K562 (cell line): ENCODE measurements at regions not wholly inside any gene's neighbourhood (a gene's known extent, or its start where the extent isn't known, plus 50 kb on each side); places are given as distances from the start of the nearest gene placed in this dataset.
A peak's percentile ranks its signal among the peaks of the same experiment; 100 is the strongest.

Experiments
- ARNT ChIP-seq, 2 experiments: fragments of 450-650 bp; IDR thresholded peaks; 2 replicates each; pipeline ENCODE4 v1.6.1; 2016; ENCODE audit warnings: mild to moderate bottlenecking in 1 of 2
- CBFA2T2 ChIP-seq: fragments of 450-650 bp; conservative IDR thresholded peaks from 2 replicates; pipeline ENCODE4 v1.6.1; 2017; ENCODE audit warnings: mild to moderate bottlenecking
- CCNT2 ChIP-seq: IDR thresholded peaks from 2 replicates; pipeline ENCODE4 v1.6.1; 2011; ENCODE audit warnings: borderline replicate concordance, low read depth, mild to moderate bottlenecking, moderate library complexity, mixed read lengths, low read length; ENCODE audit not compliant: insufficient read length; ENCODE audit errors: extremely low read depth
- DDX20 ChIP-seq: fragments of 450-650 bp; IDR thresholded peaks from 2 replicates; pipeline ENCODE4 v1.6.1; 2016; ENCODE audit warnings: missing genetic modification characterization, low read depth, mild to moderate bottlenecking, missing compliant biosample characterization, moderate library complexity
- HIVEP1 ChIP-seq: fragments of 250-450 bp; sonication (Bioruptor Pico); IDR thresholded peaks from 2 replicates; pipeline ENCODE4 v1.4.0; 2020; ENCODE audit warnings: mild to moderate bottlenecking
- IRF1 ChIP-seq: sonication (generic); formaldehyde crosslinking; IDR thresholded peaks from 2 replicates; pipeline ENCODE4 v1.8.0; 2022; ENCODE audit warnings: missing genetic modification reagents, mild to moderate bottlenecking, borderline replicate concordance
- IRF2 ChIP-seq: sonication (generic); formaldehyde crosslinking; IDR thresholded peaks from 2 replicates; pipeline ENCODE4 v1.8.1; 2022; ENCODE audit warnings: mild to moderate bottlenecking, missing genetic modification reagents
- MYNN ChIP-seq, 2 experiments: sonication (generic); formaldehyde crosslinking in 1 of 2; IDR thresholded peaks; 2 replicates each; pipeline versions ENCODE4 v1.5.0 to v1.6.1; 2016 to 2020; ENCODE audit warnings: antibody characterized with exemption in 1 of 2, missing genetic modification reagents in 1 of 2
- NBN ChIP-seq: fragments of 450-650 bp; IDR thresholded peaks from 2 replicates; pipeline ENCODE4 v1.6.1; 2016; ENCODE audit warnings: low read depth, mild to moderate bottlenecking
- NCOR1 ChIP-seq: fragments of 450-650 bp; IDR thresholded peaks from 2 replicates; pipeline ENCODE4 v1.6.1; 2016; ENCODE audit warnings: mild to moderate bottlenecking, moderate library complexity
- NELFE ChIP-seq: IDR thresholded peaks from 2 replicates; pipeline ENCODE4 v1.6.1; 2011; ENCODE audit warnings: mild to moderate bottlenecking; ENCODE audit not compliant: insufficient read depth, insufficient read length
- NUFIP1 ChIP-seq: fragments of 450-650 bp; IDR thresholded peaks from 2 replicates; pipeline ENCODE4 v1.6.1; 2018; ENCODE audit not compliant: partially characterized antibody
- STAT5B ChIP-seq: fragments of 250-450 bp; sonication (Bioruptor Pico); IDR thresholded peaks from 2 replicates; pipeline ENCODE4 v1.8.0; 2021; ENCODE audit warnings: mild to moderate bottlenecking, inconsistent platforms
- TAL1 ChIP-seq: fragments of 450-650 bp; IDR thresholded peaks from 2 replicates; pipeline ENCODE4 v1.6.1; 2016; ENCODE audit warnings: mild to moderate bottlenecking
- U2AF1 ChIP-seq: fragments of 200-400 bp; formaldehyde crosslinking; optimal IDR thresholded peaks from 2 replicates; pipeline ENCODE3; 2017; ENCODE audit warnings: mild to moderate bottlenecking, low read depth, low read length, moderate library complexity
- YBX1 ChIP-seq: fragments of 450-650 bp; IDR thresholded peaks from 2 replicates; pipeline ENCODE4 v1.7.1; 2016; ENCODE audit warnings: mild to moderate bottlenecking
- ZC3H11A ChIP-seq: IDR thresholded peaks from 2 replicates; pipeline ENCODE4 v1.6.1; 2012; ENCODE audit warnings: low read depth, low read length, improper control_type of control experiment
- TF ChIP-seq, protein P1 (sequence below): fragments of 250-450 bp; sonication (Bioruptor Pico); IDR thresholded peaks from 2 replicates; pipeline ENCODE4 v1.8.0; 2021; ENCODE audit warnings: mild to moderate bottlenecking, moderate library complexity
- TF ChIP-seq, protein P2 (sequence below): fragments of 250-450 bp; sonication (Bioruptor Pico); IDR thresholded peaks from 2 replicates; pipeline ENCODE4 v1.8.0; 2021; ENCODE audit warnings: borderline replicate concordance, mild to moderate bottlenecking, moderate library complexity; ENCODE audit not compliant: poor library complexity, severe bottlenecking
- TF ChIP-seq, protein P3 (sequence below): fragments of 200-800 bp; sonication (Bioruptor generic); IDR thresholded peaks from 2 replicates; pipeline ENCODE4 v1.6.1; 2017; ENCODE audit warnings: missing genetic modification characterization, missing compliant biosample characterization
- TF ChIP-seq, protein P4 (sequence below): fragments of 450-650 bp; IDR thresholded peaks from 2 replicates; pipeline ENCODE4 v1.6.1; 2016; ENCODE audit warnings: mild to moderate bottlenecking

GRCh38 chr21:38088916-38089762 is 167.7 kb upstream of the KCNJ15 start (continued):
- TF ChIP-seq IRF2 (CRISPR knock-in tag) (no peak), ZC3H11A (no peak), MYNN (IDR thresholded peaks at IDR 0.05) (no peak), MYNN (CRISPR knock-in tag; IDR thresholded peaks at IDR 0.05) (no peak), U2AF1 (no peak), CBFA2T2 (peak; percentile 25; the same call in 1 of the 2 replicates), NCOR1 (no peak), ARNT (IDR thresholded peaks at IDR 0.05) (no peak; a peak in 1 of 4 replicates), NELFE (no peak), NBN (no peak), IRF1 (CRISPR knock-in tag) (no peak), YBX1 (no peak), HIVEP1 (CRISPR knock-in tag) (no peak), TAL1 (peak; percentile 31; the same call in 1 of the 2 replicates), CCNT2 (no peak), STAT5B (CRISPR knock-in tag) (no peak), DDX20 (no peak), NUFIP1 (no peak)
- TF ChIP-seq, protein P1, sequence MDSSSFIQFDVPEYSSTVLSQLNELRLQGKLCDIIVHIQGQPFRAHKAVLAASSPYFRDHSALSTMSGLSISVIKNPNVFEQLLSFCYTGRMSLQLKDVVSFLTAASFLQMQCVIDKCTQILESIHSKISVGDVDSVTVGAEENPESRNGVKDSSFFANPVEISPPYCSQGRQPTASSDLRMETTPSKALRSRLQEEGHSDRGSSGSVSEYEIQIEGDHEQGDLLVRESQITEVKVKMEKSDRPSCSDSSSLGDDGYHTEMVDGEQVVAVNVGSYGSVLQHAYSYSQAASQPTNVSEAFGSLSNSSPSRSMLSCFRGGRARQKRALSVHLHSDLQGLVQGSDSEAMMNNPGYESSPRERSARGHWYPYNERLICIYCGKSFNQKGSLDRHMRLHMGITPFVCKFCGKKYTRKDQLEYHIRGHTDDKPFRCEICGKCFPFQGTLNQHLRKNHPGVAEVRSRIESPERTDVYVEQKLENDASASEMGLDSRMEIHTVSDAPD (CRISPR knock-in tag) = no peak
- TF ChIP-seq, protein P2, sequence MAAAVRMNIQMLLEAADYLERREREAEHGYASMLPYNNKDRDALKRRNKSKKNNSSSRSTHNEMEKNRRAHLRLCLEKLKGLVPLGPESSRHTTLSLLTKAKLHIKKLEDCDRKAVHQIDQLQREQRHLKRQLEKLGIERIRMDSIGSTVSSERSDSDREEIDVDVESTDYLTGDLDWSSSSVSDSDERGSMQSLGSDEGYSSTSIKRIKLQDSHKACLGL (CRISPR knock-in tag) = no peak
- TF ChIP-seq, protein P3, sequence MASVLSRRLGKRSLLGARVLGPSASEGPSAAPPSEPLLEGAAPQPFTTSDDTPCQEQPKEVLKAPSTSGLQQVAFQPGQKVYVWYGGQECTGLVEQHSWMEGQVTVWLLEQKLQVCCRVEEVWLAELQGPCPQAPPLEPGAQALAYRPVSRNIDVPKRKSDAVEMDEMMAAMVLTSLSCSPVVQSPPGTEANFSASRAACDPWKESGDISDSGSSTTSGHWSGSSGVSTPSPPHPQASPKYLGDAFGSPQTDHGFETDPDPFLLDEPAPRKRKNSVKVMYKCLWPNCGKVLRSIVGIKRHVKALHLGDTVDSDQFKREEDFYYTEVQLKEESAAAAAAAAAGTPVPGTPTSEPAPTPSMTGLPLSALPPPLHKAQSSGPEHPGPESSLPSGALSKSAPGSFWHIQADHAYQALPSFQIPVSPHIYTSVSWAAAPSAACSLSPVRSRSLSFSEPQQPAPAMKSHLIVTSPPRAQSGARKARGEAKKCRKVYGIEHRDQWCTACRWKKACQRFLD = peak; percentile 40; the same call in 1 of the 2 replicates
- TF ChIP-seq, protein P4, sequence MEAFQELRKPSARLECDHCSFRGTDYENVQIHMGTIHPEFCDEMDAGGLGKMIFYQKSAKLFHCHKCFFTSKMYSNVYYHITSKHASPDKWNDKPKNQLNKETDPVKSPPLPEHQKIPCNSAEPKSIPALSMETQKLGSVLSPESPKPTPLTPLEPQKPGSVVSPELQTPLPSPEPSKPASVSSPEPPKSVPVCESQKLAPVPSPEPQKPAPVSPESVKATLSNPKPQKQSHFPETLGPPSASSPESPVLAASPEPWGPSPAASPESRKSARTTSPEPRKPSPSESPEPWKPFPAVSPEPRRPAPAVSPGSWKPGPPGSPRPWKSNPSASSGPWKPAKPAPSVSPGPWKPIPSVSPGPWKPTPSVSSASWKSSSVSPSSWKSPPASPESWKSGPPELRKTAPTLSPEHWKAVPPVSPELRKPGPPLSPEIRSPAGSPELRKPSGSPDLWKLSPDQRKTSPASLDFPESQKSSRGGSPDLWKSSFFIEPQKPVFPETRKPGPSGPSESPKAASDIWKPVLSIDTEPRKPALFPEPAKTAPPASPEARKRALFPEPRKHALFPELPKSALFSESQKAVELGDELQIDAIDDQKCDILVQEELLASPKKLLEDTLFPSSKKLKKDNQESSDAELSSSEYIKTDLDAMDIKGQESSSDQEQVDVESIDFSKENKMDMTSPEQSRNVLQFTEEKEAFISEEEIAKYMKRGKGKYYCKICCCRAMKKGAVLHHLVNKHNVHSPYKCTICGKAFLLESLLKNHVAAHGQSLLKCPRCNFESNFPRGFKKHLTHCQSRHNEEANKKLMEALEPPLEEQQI = no peak
